HUDEP-2 (cell line): ENCODE measurements at regions not wholly inside any gene's neighbourhood (a gene's known extent, or its start where the extent isn't known, plus 50 kb on each side); places are given as distances from the start of the nearest gene placed in this dataset.

Experiments used
- DNase-seq, 76 experiments: peaks; one replicate each; lab custom pipeline; 2025; ENCODE audit not compliant: unreplicated experiment in 76 of 76; lab: John Stamatoyannopoulos, UW

GRCh38 chr2:12269041-12269972, 447.4 kb upstream of the TRIB2 start:
- no peak for DNase-seq

- DNase-seq, result no peak
Measured at GRCh38 chr2:12270876-12271588, 445.7 kb upstream of the TRIB2 start.

GRCh38 chr2:12271589-12271984, 445.1 kb upstream of the TRIB2 start:
- DNase-seq, result no peak

- DNase-seq, result no peak
Measured at GRCh38 chr2:12273111-12273510, 443.6 kb upstream of the TRIB2 start.

- DNase-seq, result no peak
Measured at GRCh38 chr2:12274591-12274990, 442.1 kb upstream of the TRIB2 start.

GRCh38 chr2:12277241-12278034, 439.3 kb upstream of the TRIB2 start:
- DNase-seq, result peak in 47 of 76 experiments; percentile 6 to 85 (median 40)

- DNase-seq, result peak in 30 of 76 experiments; percentile 2 to 71 (median 24)
Measured at GRCh38 chr2:12278217-12278750, 438.5 kb upstream of the TRIB2 start.

GRCh38 chr2:12282780-12283695, 433.7 kb upstream of the TRIB2 start:
- no peak for DNase-seq

- no peak for DNase-seq
Measured at GRCh38 chr2:12284037-12284436, 432.7 kb upstream of the TRIB2 start.

GRCh38 chr2:12284487-12284886, 432.2 kb upstream of the TRIB2 start:
- no peak for DNase-seq

- DNase-seq, result no peak
Measured at GRCh38 chr2:12286347-12286746, 430.4 kb upstream of the TRIB2 start.

GRCh38 chr2:12287220-12287751, 429.4 kb upstream of the TRIB2 start:
- DNase-seq, result no peak

- peak in 1 of 76 experiments; percentile 10 for DNase-seq
Measured at GRCh38 chr2:12288048-12288447, 428.7 kb upstream of the TRIB2 start.

- DNase-seq, result no peak
Measured at GRCh38 chr2:12289120-12289802, 427.5 kb upstream of the TRIB2 start.

GRCh38 chr2:12291303-12291702, 425.4 kb upstream of the TRIB2 start:
- DNase-seq, result no peak

GRCh38 chr2:12293874-12294273, 422.9 kb upstream of the TRIB2 start:
- DNase-seq, result peak in 1 of 76 experiments; percentile 3

- no peak for DNase-seq
Measured at GRCh38 chr2:12295856-12296519, 420.7 kb upstream of the TRIB2 start.

GRCh38 chr2:12296915-12297314, 419.8 kb upstream of the TRIB2 start:
- DNase-seq, result no peak
